ENCODE measurements at regions not wholly inside any gene's neighbourhood (a gene's known extent, or its start where the extent isn't known, plus 50 kb on each side); places are given as distances from the start of the nearest gene placed in this dataset.

DNA sequence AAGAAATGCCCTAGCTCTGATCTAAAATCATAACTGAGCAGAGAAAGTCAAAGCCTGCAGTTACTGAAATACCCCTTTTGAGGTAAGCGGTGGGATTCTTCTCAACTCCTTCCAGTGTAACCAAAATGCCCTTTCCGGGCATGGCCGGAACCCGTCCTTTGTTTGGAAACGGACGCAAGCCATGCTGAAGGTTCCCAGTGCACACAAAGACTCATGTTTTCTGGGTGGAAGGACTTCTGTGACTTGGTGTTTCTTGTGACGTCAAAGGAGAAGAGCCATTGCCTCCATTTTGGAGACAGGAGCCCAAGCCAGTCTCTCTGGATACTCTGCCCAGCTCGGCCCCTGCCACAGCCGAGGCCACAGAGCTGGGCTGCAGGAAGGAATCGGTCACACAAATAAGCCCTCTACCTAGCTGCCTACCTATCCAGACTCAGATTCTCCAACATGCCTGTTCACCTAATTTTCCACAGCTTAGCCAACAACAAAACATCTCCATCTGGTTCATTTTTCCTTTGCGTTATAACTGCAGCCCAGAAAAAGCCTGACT lies 182.8 kb downstream of the TBXT start:
- no peak for DNase-seq

DNA sequence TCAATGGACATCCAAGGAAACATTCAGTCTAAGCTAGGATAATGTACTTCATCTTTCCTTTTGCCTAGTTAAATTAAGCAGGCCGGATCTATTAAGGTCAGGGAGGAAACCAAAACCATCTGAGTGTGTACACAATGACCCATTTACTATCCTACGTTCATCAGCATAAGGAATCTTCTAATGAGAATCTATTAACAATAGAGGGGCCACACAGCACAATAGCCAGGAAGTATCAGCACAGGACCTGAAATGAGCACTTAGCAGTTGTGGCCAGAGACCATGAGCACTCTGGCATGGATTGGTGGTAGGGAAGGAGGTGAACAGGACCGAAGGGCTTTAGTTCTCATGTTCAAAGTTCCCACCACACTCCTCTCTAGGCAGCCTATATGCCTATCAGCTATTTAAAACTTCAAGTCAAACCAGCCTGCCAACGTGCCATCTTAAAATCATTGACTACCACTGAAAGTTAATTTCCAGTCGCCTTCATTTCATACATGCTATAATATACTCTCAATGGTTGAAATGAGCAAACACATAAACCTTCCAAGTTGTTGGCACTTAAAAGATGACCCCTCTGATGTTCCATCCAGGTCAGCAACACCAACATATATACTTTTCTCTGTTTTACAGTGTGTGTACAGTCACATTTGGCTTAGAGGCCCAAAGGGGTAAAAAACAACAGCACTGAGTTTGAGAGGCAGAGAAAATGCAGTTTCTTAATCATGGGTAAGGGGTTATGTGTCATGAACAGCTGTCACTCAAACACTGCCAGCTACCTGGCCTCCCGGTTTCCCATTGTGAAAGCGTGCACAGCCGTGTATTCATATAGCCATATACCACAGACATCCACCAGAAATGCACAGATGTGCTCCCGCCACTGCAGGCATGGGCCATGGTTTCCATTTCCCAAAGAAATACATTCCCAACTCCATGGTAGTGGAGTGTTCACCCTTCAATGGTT lies 184.3 kb downstream of the TBXT start:
- no peak for DNase-seq

DNA sequence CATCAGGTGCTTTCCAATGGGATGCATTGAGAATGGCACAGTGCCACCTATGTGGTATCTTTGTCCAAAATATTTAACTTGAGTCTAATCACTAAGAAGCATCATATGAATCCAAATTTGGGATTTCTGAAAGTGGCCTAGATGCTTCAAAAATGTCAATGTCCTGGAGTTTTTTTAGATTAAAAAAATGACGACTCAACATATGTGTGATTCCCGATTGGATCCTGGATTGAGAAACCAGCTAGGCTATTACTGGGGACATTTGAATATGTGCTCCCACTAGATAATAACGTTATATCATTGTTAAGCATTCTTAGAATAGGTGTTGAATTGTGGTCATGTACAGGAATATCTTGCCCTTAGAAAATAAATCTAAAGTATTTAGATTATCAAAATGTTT lies 189.2 kb downstream of the TBXT start:
- DNase-seq: no peak

DNA sequence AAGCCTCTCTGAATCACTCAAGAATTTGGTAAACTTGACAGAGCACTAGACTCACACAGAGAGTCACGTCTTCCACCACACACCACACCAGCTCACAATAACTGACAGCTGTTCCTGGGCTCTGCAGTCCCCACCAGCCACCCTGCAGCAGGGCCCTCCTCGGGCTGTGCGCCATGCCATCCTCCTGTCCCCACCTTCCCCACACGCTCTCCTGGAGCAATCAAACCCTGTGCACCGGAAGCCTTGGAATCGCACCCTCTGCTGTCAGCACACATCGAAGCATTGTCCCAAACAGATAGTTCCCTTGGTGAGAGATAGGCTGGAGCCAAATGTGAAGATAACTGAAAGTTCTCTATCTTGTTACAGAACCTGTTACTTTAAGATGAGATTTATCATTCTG lies 191.0 kb downstream of the TBXT start:
- no peak for DNase-seq

DNA sequence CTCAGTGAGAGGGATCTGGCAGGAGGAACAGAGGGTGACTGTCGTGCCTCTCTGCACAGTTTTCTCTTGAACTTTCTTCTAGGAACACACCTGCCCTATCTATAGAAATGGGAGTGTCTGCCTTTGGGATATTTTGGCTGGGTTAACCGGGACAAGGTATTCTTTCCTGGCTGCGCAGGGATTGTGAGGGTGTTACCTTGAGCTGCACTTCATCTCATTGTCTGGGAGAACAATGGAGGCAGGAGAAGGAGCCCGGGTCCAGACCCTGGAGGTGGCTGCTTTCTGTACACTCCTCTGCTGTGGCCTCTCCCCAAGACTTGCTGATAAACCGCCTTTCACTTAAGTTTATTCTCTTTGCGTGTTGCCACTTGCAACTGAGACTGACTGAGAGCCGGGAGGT lies 192.8 kb downstream of the TBXT start:
- no peak for DNase-seq

DNA sequence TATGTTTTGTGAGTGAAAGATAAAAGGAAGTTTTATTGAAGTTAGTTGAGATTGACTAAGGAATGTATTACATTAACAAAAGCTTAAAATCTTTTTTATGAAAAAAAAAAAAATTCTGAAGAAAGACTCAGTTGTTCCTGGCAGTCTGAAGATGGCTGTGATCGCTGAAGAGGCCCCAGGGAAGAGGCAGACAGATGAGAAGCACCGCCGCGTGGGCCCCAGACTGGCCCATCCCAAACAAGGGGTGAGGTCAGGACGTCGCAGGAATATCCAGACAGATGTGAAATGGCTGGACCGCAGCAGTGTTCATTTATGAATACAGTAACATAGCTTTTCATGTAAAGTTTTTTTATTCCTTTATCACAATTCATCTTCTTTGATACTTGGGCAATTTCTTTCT lies 194.2 kb downstream of the TBXT start:
- no peak for DNase-seq

DNA sequence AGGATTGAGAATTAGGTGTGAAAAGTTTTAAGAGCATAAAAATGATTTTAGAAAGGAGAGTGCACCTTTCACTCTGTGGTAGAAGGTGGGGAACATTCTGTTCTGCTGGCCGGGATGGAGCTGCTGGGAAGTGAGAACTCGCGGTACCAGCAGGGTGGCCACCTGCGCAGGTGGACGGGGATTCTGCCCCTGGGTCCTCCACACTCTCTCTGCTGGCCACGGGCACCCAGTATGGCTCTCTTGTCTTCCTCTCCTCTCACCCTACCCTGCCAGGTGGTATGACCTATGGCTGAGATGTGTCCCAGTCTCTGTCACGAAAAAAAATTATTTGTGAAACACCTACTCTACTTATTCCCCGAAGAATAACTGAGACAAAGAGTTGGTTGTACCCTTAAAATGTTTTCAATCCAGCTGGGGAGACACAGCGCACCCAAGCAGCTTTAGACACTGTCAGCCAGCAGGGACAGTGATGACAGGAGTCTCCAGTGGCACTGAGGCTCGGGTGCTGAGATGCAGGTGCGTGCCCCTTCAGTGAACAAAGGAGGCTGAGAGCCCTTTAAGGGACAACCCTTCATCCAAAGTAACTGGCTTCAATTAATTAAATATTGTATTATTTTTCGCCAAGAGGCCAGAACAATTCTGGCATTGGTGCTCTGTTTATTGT lies 195.4 kb downstream of the TBXT start:
- DNase-seq: no peak

DNA sequence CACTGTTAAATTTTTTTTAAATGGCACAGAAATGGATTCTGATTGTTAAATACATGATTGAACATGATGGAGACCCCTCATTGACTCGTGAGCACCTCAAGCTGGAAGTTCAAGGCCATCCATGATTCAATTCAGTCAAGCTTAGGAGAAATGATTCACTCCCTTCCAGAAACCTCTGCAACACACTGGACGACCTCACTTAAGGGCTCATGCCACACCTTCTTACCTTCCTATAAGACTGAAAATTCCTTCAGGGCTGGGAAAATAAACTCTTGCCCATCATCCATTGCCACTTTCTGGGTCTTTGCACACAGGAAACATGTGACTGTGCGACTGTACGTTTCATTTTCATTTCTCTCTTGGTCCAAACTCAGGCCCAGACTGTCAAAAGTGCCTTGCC lies 196.4 kb downstream of the TBXT start:
- DNase-seq: no peak

DNA sequence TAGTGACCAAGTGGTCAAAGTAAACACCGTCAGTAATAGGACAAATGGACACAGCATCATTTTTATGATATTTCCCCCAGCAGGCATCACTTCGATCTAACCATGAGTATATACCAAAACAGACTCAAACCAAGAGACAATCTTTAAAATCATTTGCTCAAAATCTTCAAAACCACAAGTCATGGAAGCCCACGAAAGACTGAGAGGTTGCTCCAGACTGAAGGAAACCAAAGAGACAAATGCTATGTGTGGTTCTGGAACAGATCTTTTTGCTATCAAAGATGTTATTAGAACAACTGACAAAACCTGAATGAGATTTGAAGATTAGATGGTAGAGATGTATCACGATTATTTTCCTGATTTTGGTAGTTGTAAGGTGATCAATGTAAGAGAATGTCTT lies 197.7 kb downstream of the TBXT start:
- no peak for DNase-seq

DNA sequence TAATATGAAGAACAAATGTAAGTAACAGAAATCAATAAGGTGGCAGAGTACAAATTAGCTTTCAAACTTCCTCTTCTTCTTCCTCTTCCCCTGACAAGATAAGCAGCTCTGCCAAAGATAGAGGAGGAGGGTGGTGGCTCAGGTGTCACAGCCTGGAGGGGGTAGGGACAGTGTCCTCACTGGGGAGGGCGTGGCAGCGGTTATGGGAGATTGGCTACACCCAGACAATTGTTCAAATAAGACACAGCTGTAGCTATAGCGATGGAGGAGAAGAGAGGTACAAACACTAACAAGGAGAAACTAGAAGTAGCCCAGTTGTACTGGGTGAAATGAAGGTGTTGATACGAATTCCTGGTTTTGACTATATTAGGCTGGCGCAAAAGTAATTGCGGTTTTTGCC lies 198.5 kb downstream of the TBXT start:
- peak; percentile 2 for DNase-seq

DNA sequence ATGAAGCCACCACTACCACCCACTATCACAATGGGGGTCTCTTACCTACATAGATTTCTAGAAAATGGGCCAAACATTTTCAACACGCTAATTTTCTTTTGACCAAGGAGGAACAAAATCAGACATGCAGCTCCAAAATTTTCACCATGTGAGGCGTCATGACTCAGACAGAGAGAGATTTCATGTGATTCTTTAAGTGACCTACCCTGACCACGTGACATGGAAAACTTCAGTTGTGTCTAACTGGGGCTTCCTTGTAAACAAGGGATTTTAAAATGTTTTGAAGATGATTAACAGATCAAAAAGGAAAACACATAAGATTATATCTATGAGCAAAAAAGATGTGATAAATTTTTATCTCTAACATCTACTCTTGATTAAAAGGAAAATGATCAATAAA lies 199.2 kb downstream of the TBXT start:
- no peak for DNase-seq

DNA sequence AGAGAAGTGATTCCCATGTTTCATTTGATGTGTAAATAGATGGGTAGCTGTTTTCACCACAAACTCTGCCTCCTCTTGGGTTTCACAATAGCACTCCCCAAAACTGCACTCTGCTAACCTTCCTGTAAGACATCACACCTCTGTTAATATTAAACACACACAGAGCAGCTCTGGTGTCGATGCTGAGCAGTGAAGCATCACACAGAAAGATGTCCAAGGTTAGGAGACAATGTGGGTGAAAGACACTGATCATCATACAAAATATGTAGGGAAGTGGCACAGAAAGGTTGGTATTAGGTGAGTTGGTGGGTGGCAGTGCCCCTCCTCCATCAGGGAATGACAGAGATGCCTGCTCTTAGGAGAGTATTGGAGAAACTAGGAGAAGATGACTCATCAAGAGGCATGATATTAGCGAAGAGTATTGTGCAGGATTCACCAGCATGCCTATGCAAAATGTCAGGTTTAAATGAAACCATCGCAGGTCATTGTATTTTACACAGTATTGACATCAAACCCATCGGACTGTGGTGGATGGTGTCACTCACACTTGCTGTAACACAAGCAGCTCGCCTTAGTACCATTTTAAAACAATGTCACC lies 199.7 kb downstream of the TBXT start:
- DNase-seq: no peak

DNA sequence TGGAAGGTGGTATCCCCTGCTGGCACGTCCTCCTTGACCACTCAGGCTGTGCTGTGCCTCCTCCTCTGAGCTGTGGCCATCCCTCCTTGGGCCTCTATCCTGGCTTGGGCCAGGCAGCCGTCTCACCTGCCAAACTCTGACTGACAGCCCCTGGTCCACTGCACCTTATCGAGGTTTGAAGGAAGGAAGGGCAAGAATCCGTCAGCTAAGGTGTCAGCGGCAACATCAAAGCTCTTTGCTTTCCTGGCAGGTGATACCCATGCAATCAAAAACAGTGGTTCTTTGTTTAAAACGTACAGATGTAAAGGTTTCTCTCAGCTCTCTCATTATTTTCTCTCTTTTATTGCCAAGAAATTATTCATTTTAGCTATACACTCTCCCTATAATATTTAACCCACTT lies 203.9 kb downstream of the TBXT start:
- no peak for DNase-seq

DNA sequence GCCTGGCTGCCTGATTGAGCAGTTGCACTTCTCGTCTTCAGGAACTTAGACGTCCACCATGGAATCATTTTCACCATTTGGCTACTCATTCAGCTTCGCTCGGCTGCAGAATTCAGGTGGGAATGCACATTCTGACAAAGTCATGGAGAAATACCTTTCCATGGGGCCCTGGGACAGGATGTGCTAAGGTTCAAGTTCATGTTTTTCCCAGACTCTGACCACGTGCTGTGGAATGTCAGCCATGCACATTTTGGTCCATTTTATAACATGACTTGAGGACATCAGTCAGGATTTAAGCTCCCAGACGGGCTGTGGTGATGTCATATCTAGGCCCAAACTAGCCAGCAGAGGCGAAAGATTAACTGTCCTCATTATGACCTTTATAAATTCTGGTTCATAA lies 205.3 kb downstream of the TBXT start:
- no peak for DNase-seq

DNA sequence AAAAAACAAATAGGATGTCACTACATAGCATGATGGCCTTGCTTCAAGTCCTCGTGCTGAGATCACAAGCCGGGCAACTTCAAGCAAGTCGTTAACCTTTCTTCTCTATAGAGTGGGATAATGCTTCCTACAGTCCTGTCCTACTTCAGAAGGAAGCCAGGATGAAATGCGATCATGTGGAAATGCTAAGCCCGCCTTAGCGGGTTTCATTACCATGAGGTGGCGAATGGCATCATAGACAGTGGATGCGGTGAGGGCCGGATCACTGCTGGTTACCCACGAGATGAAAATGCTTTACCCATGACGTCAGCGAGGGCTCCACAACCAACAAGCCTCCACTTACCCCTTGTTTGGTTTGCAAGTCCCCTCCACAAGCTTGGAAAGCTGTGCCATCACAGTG lies 206.4 kb downstream of the TBXT start:
- no peak for DNase-seq

DNA sequence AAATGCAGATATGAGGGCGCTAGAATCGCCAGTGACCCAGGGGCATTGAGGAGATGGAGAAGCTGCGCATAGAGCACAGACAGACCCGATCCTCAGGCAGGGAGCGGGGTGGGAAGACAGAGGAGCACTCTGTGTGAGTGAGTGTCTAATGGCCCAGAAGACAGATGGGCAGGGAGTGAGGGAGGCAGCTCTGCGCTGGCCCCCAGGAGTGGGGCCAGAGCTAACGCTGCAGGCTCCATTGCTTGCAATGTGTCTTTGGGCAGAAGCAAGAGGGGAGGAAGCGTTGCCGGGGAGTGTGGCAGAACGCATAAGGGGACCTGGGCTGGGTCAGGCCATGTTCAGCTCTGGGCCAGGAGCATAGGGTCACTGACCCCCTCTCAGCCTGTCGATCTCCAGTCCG lies 207.0 kb downstream of the TBXT start:
- DNase-seq: no peak

DNA sequence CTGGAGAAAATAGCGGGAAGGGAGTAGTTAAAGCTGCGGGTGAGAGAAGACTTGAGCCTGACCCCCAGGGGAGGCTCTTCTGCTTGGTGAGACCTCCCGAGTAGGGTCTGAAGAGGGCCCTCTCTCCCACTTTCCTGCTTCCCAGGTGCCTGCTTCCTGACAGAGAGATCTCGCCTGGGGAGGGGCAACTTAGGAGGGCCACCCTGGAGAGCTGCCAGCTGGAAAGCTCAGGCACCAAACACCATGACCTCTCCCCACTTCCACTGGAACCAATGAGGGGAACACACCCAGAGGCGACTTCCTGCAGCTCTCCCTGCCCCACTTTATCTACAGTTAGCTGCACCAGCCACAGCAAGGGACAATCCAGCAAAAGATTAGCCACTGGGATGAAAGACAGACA lies 208.0 kb downstream of the TBXT start:
- DNase-seq: no peak

DNA sequence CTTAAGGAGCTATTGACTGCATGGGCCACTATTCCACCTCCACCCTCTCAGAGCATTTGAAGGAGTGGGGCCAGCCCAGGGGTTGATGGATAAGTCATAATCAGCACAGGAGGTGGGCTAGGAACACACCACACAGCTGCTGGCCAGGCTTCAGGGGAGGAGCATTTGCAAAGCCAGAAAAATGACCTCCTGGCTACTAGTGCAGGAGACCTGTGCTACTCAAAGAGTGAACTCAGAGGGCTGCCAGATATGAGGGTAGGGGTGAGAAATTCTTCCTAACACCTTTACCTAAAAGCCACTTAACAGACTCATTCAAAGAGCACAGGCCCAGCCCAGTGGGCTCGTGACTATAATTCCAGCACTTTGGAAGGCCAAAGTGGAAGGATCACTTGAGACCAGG lies 210.8 kb downstream of the TBXT start:
- DNase-seq: no peak

DNA sequence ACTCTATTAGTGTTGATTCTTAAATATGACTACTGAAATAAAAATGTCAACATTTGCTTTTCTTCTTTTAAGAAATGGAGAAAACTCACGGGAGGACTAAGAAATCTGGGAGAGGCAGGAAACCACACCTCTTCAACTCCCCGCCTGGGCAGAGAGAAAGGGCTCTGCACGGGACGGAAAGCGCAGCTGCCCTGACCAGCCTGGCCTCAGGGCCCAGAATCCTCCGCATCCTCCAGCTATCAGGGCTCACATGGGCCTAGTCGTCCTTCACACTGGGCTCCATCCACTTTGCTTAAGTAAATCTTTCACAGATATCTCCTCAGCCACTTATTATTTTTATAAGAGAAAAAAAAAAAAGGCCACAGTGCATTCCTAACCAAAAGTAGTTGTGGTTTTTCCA lies 215.1 kb downstream of the TBXT start:
- no peak for DNase-seq

DNA sequence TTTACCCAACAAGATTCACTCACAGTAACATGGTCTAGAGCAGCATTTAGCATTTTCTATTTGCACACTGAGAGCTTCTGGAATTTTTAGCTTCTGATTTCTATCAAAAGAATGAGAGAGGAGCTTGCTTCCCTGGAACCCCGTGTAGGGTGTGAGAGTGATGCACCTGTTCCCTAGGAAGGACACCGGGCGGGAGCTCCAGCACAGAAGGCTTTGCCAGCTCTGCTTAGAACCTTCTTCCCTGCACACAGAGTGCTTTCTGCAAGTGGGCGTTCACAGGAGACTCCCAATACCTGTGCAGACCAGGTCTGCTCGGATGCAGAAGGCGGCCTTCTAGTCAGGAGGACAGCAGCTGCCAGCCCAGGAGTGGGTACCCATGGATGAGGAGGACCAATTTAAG lies 217.3 kb downstream of the TBXT start:
- no peak for DNase-seq

DNA sequence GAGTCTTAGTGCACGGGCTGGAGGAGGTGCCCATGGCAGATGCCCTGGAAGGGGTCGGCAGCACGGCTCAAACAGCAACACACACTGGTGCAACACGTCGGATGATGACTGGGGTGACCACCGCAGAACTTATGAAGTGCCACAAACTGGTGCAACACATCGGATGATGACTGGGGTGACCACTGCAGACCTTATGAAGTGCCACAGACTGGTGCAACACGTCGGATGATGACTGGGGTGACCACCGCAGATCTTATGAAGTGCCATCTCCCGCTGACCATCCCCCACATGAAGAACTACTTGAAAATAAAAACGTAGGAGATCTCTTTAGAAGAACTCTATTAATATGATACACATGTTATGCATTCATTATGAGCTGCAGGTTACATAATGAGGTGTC lies 218.3 kb downstream of the TBXT start:
- no peak for DNase-seq

DNA sequence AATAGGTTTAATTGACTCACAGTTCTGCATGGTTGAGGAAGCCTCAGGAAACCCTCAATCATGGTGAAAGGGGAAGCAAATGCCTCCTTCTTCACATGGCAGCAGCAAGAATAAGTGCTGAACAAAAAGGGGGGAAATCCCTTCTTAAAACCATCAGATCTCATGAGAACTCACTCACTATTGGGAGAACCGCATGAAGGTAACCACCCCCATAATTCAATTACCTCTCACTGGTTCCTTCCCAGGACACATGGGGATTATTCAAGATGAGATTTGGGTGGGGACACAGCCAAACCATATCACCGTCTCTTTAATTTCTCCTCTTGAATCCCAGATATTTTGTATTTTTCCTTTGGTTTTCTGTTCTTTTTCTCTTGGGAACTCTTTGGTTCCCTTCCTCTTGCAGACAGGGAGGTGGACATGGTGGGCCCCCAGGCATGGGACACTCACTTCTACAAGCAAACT lies 223.6 kb downstream of the TBXT start:
- no peak for DNase-seq

DNA sequence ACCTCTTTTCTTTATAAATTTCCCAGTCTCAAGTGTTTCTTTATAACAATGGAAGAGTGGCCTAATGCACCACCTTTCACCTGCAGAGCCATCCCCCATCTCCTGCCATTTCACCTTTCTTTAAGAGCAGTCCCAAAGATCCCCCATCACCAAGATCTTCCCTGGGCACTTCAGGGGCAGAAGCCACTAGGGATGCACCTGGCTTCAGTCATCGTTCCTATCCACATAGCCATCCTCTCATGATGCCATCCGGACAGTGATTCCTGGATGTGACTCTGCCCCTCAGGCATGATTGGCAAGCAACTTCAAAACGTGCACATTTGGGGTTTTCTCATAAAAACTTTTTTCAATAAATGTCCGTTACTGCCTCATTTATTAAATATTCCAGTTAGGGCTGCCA lies 225.9 kb downstream of the TBXT start:
- no peak for DNase-seq

DNA sequence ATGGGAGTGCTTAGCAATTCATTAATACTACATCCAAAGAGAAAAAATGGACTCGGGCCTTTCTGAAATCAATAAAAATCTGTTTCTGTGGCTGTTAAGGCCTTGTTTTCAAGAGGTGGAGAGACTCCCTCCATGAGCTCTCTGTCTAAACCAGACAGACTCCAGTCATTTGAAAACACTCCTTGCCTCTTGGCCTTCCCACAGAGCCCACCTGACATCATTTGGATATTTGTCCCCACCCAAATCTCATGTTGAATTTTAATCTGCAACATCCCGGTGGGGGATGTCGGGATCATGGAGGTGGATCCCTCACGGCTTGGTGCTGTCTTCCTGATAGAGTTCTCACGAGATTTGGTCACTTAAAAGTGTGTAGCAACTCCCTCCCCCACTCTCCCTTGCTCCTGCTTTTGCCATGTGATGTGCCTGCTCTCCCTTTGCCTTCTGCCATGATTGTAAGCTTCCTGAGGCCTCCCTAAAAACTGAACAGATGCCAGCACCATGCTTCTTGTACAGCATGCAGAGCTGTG lies 226.3 kb downstream of the TBXT start:
- no peak for DNase-seq
